HG03520 (cell line): ENCODE measurements at regions not wholly inside any gene's neighbourhood (a gene's known extent, or its start where the extent isn't known, plus 50 kb on each side); places are given as distances from the start of the nearest gene placed in this dataset.

ENCODE experiments used
- ATAC-seq: cut with Tn5 transposase; IDR thresholded peaks from one replicate; pipeline ENCODE4 v1.9.1; 2021; ENCODE audit warnings: mild to moderate bottlenecking, moderate library complexity; ENCODE audit not compliant: unreplicated experiment

- no peak for ATAC-seq
Measured at GRCh38 chr17:72534265-72534664, 413.4 kb downstream of the SOX9 start.

- no peak for ATAC-seq
Measured at GRCh38 chr17:72534776-72535175, 414.0 kb downstream of the SOX9 start.

- ATAC-seq, result no peak
Measured at GRCh38 chr17:72535346-72535745, 414.5 kb downstream of the SOX9 start.

GRCh38 chr17:72535779-72536178 lies 415.0 kb downstream of the SOX9 start:
- no peak for ATAC-seq

GRCh38 chr17:72536788-72537187 lies 416.0 kb downstream of the SOX9 start:
- ATAC-seq, result no peak

- ATAC-seq, result no peak
Measured at GRCh38 chr17:72538443-72538842, 417.6 kb downstream of the SOX9 start.

GRCh38 chr17:72538901-72539352 lies 418.1 kb downstream of the SOX9 start:
- no peak for ATAC-seq

GRCh38 chr17:72539981-72540897 lies 419.4 kb downstream of the SOX9 start:
- peak; percentile 85 for ATAC-seq

- no peak for ATAC-seq
Measured at GRCh38 chr17:72542317-72542716, 421.5 kb downstream of the SOX9 start.

- no peak for ATAC-seq
Measured at GRCh38 chr17:72545766-72546165, 424.9 kb downstream of the SOX9 start.

- ATAC-seq, result no peak
Measured at GRCh38 chr17:72553051-72553755, 432.4 kb downstream of the SOX9 start.

GRCh38 chr17:72554508-72554907 lies 433.7 kb downstream of the SOX9 start:
- ATAC-seq, result no peak

- ATAC-seq, result no peak
Measured at GRCh38 chr17:72555052-72555451, 434.2 kb downstream of the SOX9 start.

- ATAC-seq, result peak; percentile 43
Measured at GRCh38 chr17:72556944-72557826, 436.4 kb downstream of the SOX9 start.

- no peak for ATAC-seq
Measured at GRCh38 chr17:72558971-72559476, 438.2 kb downstream of the SOX9 start.

GRCh38 chr17:72560303-72561247 lies 439.8 kb downstream of the SOX9 start:
- ATAC-seq, result peak; percentile 71

GRCh38 chr17:72561266-72561665 lies 440.4 kb downstream of the SOX9 start:
- ATAC-seq, result no peak

GRCh38 chr17:72561680-72562079 lies 440.9 kb downstream of the SOX9 start:
- no peak for ATAC-seq

- no peak for ATAC-seq
Measured at GRCh38 chr17:72562615-72563188, 441.9 kb downstream of the SOX9 start.
